ENCODE measurements at regions not wholly inside any gene's neighbourhood (a gene's known extent, or its start where the extent isn't known, plus 50 kb on each side); places are given as distances from the start of the nearest gene placed in this dataset.
"Not testable (repeated sequence)": the region's sequence is repeated elsewhere in the genome, so short reads cannot be mapped to it uniquely, and the experiment has no call there.

DNA sequence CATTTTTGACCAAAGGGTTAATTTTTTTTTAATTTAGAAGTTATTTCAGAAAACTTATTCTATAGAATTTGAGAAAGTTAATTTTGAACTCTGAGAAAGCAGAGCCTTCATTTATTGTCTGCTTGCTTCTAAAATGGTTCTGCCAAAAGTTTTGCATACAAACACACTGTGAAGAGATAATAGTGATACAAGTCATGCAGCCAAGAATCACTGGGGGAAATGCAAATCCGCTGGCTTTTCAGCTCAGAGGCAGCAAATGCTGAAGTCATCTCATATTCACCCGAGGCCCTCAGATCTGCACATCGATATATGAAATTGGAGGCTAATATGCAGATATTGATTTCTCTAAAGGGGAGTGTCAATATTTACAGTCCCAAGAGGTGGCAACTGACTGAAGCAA is 186.2 kb downstream of the KIT start:
- no peak for DNase-seq

- DNase-seq = no peak
Measured at GRCh38 chr4:54843106-54843505, 185.3 kb downstream of the KIT start.

GRCh38 chr4:54842656-54843055 is 184.9 kb downstream of the KIT start:
- DNase-seq = no peak

GRCh38 chr4:54842226-54842625 is 184.5 kb downstream of the KIT start:
- no peak for DNase-seq

DNA sequence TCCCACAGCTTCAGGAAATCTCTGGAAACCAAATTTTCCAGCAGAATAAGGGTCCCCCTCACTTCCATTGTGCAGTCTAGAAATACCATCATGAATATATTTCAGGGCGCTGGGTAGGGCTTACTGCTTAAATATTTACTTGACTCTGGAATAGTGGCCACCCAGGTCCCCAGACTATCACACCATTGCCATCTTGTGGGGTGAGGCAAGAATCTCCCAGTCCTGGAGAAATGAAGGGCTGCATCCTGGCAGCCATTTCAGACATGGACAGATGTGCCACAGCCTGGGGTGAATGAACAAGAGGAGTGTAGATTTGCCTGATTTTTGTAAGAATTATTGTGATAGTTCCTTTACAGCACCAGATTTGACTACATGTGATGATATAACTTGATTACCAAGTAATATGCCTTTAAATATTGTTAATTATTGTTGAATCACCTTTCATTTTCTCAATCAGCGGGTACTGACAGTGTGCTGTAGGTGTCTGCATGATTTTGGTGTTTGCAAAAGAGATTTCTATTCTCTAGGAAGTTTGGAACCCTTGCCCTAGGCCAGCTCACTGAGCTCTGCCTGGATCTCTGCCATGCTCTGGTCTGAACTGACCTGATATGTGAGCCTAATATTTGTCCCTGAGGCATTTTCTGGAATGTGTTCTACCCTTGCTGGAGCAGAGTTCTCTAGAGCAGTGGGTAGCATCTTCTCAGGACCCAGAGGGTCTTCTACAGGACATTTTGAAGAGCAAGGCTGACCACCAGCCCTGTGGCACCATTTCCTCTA is 183.4 kb downstream of the KIT start:
- DNase-seq = no peak

DNA sequence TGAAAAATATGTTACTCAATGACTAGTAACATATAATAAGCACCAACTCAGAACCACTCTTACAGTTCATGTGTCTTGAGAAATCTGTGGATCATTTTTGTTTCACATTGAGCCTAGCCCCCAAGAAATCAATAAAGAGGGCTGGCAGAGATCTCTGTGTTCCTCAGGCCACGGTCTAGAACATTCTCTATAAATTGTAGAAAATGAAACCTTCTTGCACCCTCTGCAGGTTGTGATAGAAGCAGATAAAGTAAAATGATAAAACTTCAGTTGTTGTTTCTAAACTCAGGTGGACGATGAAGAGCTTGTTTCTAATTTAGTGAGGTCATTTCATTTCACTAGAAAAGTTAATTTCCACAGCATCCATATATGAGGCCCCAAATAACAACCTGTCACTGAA is 182.7 kb downstream of the KIT start:
- DNase-seq = no peak

- DNase-seq = no peak
Measured at GRCh38 chr4:54838301-54838700, 180.5 kb downstream of the KIT start.

- DNase-seq = no peak
Measured at GRCh38 chr4:54837576-54838140, 179.9 kb downstream of the KIT start.

DNA sequence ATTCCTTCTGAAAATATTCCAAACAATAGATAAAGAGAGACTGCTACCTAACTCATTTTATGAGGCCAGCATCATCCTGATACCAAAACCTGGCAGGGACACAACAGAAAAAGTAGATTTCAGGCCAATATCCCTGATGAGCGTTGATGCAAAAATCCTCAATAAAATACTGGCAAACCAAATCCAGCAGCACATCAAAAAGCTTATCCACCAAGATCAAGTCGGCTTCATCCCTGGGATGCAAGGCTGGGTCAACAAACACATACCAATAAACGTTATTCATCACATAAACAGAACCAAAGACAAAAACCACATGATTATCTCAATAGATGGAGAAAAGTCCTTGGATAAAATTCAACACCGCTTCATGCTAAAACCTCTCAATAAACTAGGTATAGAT is 170.6 kb downstream of the KIT start:
- not testable (repeated sequence) for DNase-seq

- DNase-seq = no peak
Measured at GRCh38 chr4:54823616-54824015, 165.9 kb downstream of the KIT start.

- no peak for DNase-seq
Measured at GRCh38 chr4:54819034-54819433, 161.3 kb downstream of the KIT start.

DNA sequence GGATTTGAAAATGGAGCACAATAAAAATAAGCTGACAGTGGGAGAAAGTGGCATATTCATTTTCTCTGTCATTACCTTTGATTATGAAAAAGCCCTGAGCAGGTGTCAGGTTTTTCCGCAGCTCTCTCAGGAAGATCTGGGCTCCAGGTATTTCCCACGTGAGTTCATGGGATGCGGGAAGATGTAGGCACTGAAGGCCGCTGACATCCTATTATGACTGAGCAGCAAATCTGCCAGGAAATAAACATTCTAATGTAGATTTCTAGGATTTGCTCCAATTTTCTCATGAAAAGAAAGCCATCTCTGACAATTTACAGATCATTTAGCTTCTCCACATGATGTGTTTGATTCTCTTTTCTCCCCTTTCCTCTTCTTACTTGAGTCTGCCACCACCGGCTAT is 160.7 kb downstream of the KIT start:
- DNase-seq = no peak

GRCh38 chr4:54813674-54814073 is 155.9 kb downstream of the KIT start:
- DNase-seq = no peak

DNA sequence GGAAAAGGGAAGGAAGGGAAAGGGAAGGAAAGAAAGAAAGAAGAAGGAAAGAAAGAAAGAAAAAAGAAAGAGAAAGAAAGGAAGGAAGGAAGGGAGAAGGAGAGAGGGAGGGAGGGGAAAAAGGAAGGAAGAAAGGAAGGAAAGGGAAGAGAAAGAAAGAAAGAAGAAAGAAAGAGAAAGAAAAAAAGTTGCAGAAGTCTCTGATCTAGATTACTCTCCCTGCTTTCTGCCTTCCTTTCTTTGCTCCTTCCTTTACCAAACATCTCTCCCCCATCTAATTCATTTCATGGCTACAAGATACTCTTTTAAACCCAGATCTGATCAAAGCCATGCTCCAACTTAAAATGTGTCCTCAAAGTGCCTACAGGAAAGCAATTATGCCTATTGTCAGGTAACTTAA is 148.6 kb downstream of the KIT start:
- DNase-seq = no peak

DNA sequence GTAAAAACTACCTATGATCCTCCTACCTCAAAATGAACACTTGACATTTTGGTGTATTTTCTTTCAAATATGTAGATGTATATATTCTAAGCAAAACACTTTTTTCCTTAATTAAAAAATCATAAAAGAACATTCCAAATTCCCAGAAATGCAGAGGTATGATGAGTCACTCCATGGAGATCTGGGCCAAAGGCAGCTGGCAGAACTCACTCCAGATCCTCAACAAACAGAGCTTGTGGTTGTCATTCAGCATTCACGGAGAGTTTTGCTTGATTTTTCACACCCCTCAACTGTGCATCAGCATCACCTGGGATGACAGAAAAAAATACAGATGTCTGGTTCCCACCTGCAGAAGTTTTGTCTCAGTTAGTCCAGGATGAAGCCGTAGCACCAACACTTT is 144.6 kb downstream of the KIT start:
- DNase-seq = no peak

DNA sequence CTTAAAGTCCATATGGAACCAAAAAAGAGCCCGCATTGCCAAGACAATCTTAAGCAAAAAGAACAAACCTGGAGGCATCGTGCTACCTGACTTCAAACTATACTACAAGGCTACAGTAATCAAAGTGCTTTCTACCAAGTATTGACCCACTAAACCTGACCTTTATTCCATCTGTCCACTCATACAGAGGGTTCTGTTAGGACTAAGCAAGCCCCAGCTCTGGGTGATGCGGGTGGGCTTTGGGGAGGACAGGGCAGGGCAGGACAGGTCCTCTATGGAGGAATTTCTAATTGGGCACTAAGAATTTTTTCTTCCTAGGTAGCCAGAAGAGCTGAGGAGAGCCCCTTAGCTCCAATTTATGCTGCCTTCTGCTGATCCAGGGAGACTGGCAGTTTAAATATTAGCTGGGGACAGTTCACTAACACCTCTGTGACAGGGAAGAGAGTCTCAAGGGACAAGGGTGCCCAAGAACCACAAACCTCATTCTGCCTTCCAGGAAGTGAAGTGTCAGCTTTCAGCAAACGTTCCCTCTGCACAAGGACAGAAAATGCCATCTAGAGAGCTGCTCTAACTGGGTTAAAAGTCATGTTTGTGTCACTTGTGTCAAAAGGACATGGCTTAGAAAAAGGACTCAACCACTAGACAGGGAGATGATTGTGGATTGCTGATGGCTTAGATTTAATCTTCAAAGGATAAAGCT is 143.2 kb downstream of the KIT start:
- no peak for DNase-seq

DNA sequence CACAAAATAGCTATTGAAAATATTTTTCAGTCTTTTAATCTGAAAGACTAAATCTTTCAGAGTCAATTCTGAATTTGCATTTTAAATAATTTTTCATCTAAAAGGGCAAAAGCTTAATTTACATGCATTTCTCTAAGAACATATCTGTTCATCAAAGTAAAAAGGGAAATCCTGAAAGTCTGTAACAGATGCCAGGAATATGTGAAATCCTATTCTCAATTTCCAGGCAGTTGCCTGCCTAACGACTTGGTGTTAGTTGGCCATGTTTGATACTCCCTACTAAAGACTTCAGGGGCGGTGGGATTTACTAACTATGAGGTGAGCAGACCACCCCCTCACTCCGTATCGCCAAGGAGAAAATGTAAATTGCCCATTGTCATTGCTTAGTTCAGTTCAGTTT is 136.8 kb downstream of the KIT start:
- DNase-seq = no peak

- DNase-seq = no peak
Measured at GRCh38 chr4:54793856-54794422, 136.2 kb downstream of the KIT start.

Data from activated CD4-positive, alpha-beta T cell treated with anti-CD3 and anti-CD28 coated beads, Interleukin-2, amount 50 U/mL, for 48 hours (primary cell).